Adrenal gland (tissue), 9 donors: ENCODE measurements at regions not wholly inside any gene's neighbourhood (a gene's known extent, or its start where the extent isn't known, plus 50 kb on each side); places are given as distances from the start of the nearest gene placed in this dataset.

Experiments used
- DNase-seq, 7 donors: peaks; one replicate each; pipeline ENCODE4 v3.0.0-alpha.2; 2019 to 2020
- H3K27ac ChIP-seq, 5 donors: fragments of 200-600 bp; sonication (generic) in 4 of 5; 1 replicate in 3 of 5; 2 replicates in 2 of 5; pipeline versions ENCODE4 v1.5.1 to v1.8.0; 2016 to 2020; ENCODE audit warnings: mild to moderate bottlenecking in 1 of 5
- H3K27me3 ChIP-seq: fragments of 200-600 bp; 2 replicates; pipeline ENCODE4 v1.8.0; 2021
- H3K36me3 ChIP-seq, 2 donors: fragments of 200-600 bp; replicated peaks in 1 of 2; 1 replicate in 1 of 2; 2 replicates in 1 of 2; pipeline versions ENCODE4 v1.5.1 to v1.8.0; 2018 to 2022
- H3K4me1 ChIP-seq, 2 donors: fragments of 200-600 bp; replicated peaks in 1 of 2; 1 replicate in 1 of 2; 2 replicates in 1 of 2; pipeline versions ENCODE4 v1.5.1 to v1.8.0; 2018 to 2021
- H3K4me3 ChIP-seq, 4 donors: fragments of 200-600 bp; sonication (generic) in 3 of 4; one replicate each; pipeline ENCODE4 v1.5.1; 2016 to 2018
- H3K9me3 ChIP-seq, 3 donors: fragments of 200-600 bp; sonication (generic) in 1 of 3; replicated peaks in 1 of 3; 1 replicate in 2 of 3; 2 replicates in 1 of 3; pipeline versions ENCODE4 v1.5.1 to v1.8.0; 2016 to 2021
- POLR2A ChIP-seq, 2 donors: fragments of 450-650 bp; IDR thresholded peaks; one replicate each; pipeline ENCODE4 v1.6.1; 2017; ENCODE audit warnings: antibody characterized with exemption in 2 of 2, mild to moderate bottlenecking in 2 of 2, moderate library complexity in 1 of 2
- WGBS, 4 donors: extraction: QIAGEN DNeasy Blood & Tissue Kit in 2 of 4; methylation state at CpG; one replicate each; pipeline versions ENCODE4 v1.1.5 to v1.1.7; 2013 to 2017; 5-methylcytosine and 5-hydroxymethylcytosine counted together
- intact Hi-C, 2 donors: fragments of 100-400 bp; cut with DNase I; formaldehyde crosslinking; loops; one replicate each; pipeline versions ENCODE4 v1.14.1 to v1.15.0; 2022 to 2023
- TF ChIP-seq, protein P1 (sequence below), 6 experiments: fragments of 450-650 bp in 4 of 6; fragments of 200-600 bp in 2 of 6; sonication (generic) in 1 of 6; IDR thresholded peaks; 1 replicate in 5 of 6; 2 replicates in 1 of 6; pipeline versions ENCODE4 v1.5.1 to v1.8.0; 2016 to 2021; ENCODE audit warnings: antibody characterized with exemption in 6 of 6, mild to moderate bottlenecking in 2 of 6, moderate library complexity in 1 of 6
- donor health status: healthy with polysubstance abuse.
- donor health status: Bipolar disorder and iron deficiency.
- donor health status: DM: yes; HTN: yes; CAD: no.
- donor health status: DM: no; HTN: no; CAD: no.
- donor health status: DM: no; HTN: no; CAD: no.

DNA sequence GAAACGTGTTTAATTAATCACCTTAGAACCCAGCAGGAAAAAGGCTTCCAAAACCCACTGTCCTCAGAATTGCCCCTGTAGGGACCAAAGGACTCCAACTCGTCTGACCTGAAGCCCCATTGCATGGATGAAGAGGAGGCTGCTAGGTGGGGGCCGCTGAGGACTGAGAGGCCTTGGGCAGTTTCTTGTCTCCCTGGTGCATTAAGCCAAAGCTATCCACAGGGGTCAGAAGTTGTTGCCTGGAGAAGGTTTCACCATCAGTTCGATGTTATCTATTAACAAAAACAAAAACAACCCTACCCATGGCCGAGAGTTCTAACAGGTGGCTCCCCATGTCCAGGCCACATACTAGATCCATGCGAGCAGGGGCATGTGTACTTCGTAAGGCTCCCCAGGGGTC is 120.9 kb upstream of the CD93 start:
- peak in 1 of 7 donors; percentile 44 for DNase-seq
- TF ChIP-seq POLR2A (IDR thresholded peaks at IDR 0.05), result no peak
- TF ChIP-seq, protein P1, sequence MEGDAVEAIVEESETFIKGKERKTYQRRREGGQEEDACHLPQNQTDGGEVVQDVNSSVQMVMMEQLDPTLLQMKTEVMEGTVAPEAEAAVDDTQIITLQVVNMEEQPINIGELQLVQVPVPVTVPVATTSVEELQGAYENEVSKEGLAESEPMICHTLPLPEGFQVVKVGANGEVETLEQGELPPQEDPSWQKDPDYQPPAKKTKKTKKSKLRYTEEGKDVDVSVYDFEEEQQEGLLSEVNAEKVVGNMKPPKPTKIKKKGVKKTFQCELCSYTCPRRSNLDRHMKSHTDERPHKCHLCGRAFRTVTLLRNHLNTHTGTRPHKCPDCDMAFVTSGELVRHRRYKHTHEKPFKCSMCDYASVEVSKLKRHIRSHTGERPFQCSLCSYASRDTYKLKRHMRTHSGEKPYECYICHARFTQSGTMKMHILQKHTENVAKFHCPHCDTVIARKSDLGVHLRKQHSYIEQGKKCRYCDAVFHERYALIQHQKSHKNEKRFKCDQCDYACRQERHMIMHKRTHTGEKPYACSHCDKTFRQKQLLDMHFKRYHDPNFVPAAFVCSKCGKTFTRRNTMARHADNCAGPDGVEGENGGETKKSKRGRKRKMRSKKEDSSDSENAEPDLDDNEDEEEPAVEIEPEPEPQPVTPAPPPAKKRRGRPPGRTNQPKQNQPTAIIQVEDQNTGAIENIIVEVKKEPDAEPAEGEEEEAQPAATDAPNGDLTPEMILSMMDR (IDR thresholded peaks at IDR 0.05), result no peak
- WGBS, 4 donors, result 59 to 89% (median 78%) methylated on average over 3 to 7 of the region's 7 CpGs
- H3K27ac ChIP-seq, result no peak overlapping the region
- peaks cover 0 to 9% of the 10 kb centered on the region in 2 donors for H3K4me1 ChIP-seq
- no peaks in the 10 kb centered on the region for H3K27me3 ChIP-seq
- intact Hi-C loops, result no loop called here
- H3K4me3 ChIP-seq, result no peak overlapping the region
- H3K36me3 ChIP-seq, result no peaks in the 10 kb centered on the region
- no peaks in the 10 kb centered on the region for H3K9me3 ChIP-seq

DNA sequence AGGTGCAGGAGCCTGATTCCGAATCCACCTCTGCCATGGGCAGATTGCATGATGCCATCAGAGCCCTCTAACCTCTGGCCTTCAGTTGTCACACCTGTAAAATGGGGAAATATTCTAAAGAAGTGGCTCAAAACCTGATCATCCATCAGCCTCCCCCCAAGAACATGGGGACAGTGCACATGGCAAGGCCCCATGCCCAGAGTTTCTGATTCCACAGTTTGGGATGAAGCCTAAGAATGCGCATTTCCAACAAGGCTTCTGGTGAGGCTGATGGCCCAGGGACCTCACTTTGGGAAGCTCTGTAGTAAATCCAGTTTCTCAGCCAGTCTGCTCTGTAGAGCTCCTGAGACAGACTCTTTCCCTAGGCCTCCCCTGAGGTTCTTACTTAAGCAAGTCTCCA is 119.9 kb upstream of the CD93 start:
- Histone ChIP-seq H3K36me3 (no peaks in the 10 kb centered on the region), H3K9me3 (no peaks in the 10 kb centered on the region), H3K4me1 (peaks cover 0 to 9% of the 10 kb centered on the region in 2 donors), H3K4me3 (no peak overlapping the region), H3K27ac (peak overlapping the region in 2 of 5 donors; percentile 55 to 58), H3K27me3 (no peaks in the 10 kb centered on the region)
- intact Hi-C loops, result no loop called here
- DNase-seq, result no peak
- TF ChIP-seq, protein P1 (IDR thresholded peaks at IDR 0.05), result no peak
- no peak for TF ChIP-seq POLR2A (IDR thresholded peaks at IDR 0.05)
- 90 to 100% (median 97%) methylated on average over 1 to 2 of the region's 2 CpGs for WGBS, 4 donors

DNA sequence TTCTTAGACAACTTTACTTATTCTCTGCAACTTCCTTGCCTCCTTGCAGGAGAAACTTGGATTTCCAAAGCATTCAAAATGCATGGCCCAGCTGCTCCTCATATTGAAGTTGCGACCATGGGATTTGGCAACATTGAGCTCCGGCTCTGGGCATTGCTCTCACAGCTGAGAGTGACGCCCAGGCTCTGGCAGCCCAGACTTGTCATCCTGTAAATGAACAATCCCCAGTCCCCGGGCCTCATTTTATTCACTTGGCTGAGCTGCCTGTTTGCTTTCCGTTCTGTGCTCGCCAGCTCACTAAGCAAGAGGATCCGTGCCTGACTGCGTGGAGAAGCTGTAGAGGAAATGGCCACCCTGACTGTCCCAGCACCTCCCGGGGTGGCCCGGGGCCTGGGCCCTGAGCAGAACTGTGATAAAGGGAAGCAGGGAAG is 119.5 kb upstream of the CD93 start:
- peak in 5 of 7 donors; percentile 33 to 70 (median 44) for DNase-seq
- TF ChIP-seq, protein P1 (IDR thresholded peaks at IDR 0.05), result no peak
- no peak for TF ChIP-seq POLR2A (IDR thresholded peaks at IDR 0.05)
- WGBS, 4 donors, result 56 to 68% (median 58%) methylated on average over 8 to 10 of the region's 10 CpGs
- no peaks in the 10 kb centered on the region for H3K9me3 ChIP-seq
- H3K27me3 ChIP-seq, result no peaks in the 10 kb centered on the region
- peak overlapping the region in 2 of 5 donors; percentile 55 to 58 for H3K27ac ChIP-seq
- H3K36me3 ChIP-seq, result no peaks in the 10 kb centered on the region
- no peak overlapping the region for H3K4me3 ChIP-seq
- intact Hi-C loops, result no loop called here
- peaks cover 0 to 9% of the 10 kb centered on the region in 2 donors for H3K4me1 ChIP-seq

DNA sequence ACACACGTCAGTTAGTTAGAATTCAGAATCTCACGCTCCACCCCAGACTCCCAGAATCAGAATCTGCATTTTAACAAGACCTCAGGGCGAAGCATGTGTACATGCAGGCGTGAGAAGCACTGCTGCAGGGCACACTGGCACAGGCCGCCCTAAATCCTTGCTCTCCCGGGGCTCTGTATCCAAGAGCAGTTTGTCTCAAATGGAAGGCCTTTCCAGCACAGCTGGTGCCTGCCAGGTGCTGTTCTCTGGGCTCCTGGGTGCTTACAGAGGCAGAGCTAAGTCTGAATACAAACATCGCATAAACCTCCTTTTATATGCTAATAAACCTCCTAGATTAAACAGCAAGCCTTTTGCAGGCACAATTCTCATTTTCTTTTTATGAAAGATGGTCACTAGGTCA is 119.1 kb upstream of the CD93 start:
- Histone ChIP-seq H3K4me3 (no peak overlapping the region), H3K27me3 (no peaks in the 10 kb centered on the region), H3K9me3 (no peaks in the 10 kb centered on the region), H3K36me3 (no peaks in the 10 kb centered on the region), H3K4me1 (peaks cover 0 to 9% of the 10 kb centered on the region in 2 donors), H3K27ac (no peak overlapping the region)
- no peak for TF ChIP-seq POLR2A (IDR thresholded peaks at IDR 0.05)
- TF ChIP-seq, protein P1 (IDR thresholded peaks at IDR 0.05), result no peak
- intact Hi-C loops, result no loop called here
- 78 to 85% (median 83%) methylated on average over 7 of the region's 7 CpGs for WGBS, 4 donors
- no peak for DNase-seq
